Mammary epithelial cell (primary cell): ENCODE measurements at regions not wholly inside any gene's neighbourhood (a gene's known extent, or its start where the extent isn't known, plus 50 kb on each side); places are given as distances from the start of the nearest gene placed in this dataset.

Experiments used
- CTCF ChIP-seq, 2 donors: IDR thresholded peaks in 1 of 2; conservative IDR thresholded peaks in 1 of 2; 2 replicates each; pipeline ENCODE4 v1.5.1; 2011 to 2012; ENCODE audit warnings: inconsistent platforms in 2 of 2, low read length in 2 of 2, mild to moderate bottlenecking in 2 of 2, control low read depth in 1 of 2, low read depth in 1 of 2; ENCODE audit not compliant: insufficient read depth in 1 of 2; ENCODE audit errors: extremely low read depth in 1 of 2
- EZH2 ChIP-seq: IDR thresholded peaks from 2 replicates; pipeline ENCODE4 v1.6.1; 2012; ENCODE audit warnings: low read length, inconsistent platforms, borderline replicate concordance

- TF ChIP-seq CTCF (conservative IDR thresholded peaks at IDR 0.05 in 1 of 2, IDR thresholded peaks at IDR 0.05 in 1 of 2; ENCODE audit: extremely low read depth in 1 of 2, insufficient read depth in 1 of 2, low read depth in 1 of 2, low read length in 2 of 2) (no peak), EZH2 (no peak)
These were observed 69.4 kb upstream of the KLF12 start for GRCh38 chr13:74203576-74203975.
